Erythroblast (primary cell): ENCODE measurements at regions not wholly inside any gene's neighbourhood (a gene's known extent, or its start where the extent isn't known, plus 50 kb on each side); places are given as distances from the start of the nearest gene placed in this dataset.

Experiments used
- GATA1 ChIP-seq: IDR thresholded peaks from 2 replicates; pipeline ENCODE4 v1.6.1; 2011; ENCODE audit warnings: low read depth, mild to moderate bottlenecking, control low read depth, low read length, moderate library complexity
- POLR2A ChIP-seq: IDR thresholded peaks from 2 replicates; pipeline ENCODE4 v1.6.1; 2011; ENCODE audit warnings: mild to moderate bottlenecking, low read length

DNA sequence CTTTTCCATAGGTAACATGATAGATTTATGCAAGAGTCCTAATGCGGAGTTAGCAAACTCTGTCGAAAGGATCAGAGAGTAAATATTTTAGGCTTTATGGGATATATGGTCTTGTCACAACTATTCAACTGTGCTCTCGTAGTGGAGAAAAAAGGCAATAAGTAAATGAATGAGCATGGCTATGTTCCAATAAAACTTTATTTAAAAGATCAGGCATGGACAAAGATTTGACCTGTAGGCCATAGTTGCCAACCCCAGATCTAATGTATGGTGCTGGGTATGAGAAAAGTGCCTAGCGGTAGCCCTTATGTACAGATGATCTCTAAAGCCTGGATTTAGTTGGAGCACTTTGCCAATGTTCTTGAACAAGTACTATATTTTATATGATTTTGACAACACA is 498.8 kb upstream of the C1orf87 start:
- TF ChIP-seq POLR2A (no peak), GATA1 (no peak)
